GM21390 (cell line): ENCODE measurements at regions not wholly inside any gene's neighbourhood (a gene's known extent, or its start where the extent isn't known, plus 50 kb on each side); places are given as distances from the start of the nearest gene placed in this dataset.
"Not testable (repeated sequence)": the region's sequence is repeated elsewhere in the genome, so short reads cannot be mapped to it uniquely, and the experiment has no call there.

Experiments used
- ATAC-seq: cut with Tn5 transposase; IDR thresholded peaks from one replicate; pipeline ENCODE4 v1.9.1; 2021; ENCODE audit not compliant: unreplicated experiment

- ATAC-seq = no peak
Observed at GRCh38 chr2:7368211-7368610, 451.0 kb downstream of the RNF144A start.

- no peak for ATAC-seq
Observed at GRCh38 chr2:7373156-7373555, 455.9 kb downstream of the RNF144A start.

- no peak for ATAC-seq
Observed at GRCh38 chr2:7375901-7376300, 458.7 kb downstream of the RNF144A start.

- no peak for ATAC-seq
Observed at GRCh38 chr2:7377916-7378569, 460.8 kb downstream of the RNF144A start.

GRCh38 chr2:7378591-7378990, 461.4 kb downstream of the RNF144A start:
- ATAC-seq = no peak

- no peak for ATAC-seq
Observed at GRCh38 chr2:7379799-7380198, 462.6 kb downstream of the RNF144A start.

GRCh38 chr2:7384773-7385349, 467.6 kb downstream of the RNF144A start:
- ATAC-seq = no peak

- not testable (repeated sequence) for ATAC-seq
Observed at GRCh38 chr2:7390311-7390710, 473.1 kb downstream of the RNF144A start.

GRCh38 chr2:7392076-7392787, 475.0 kb downstream of the RNF144A start:
- ATAC-seq = no peak

GRCh38 chr2:7394195-7394594, 477.0 kb downstream of the RNF144A start:
- ATAC-seq = no peak

- no peak for ATAC-seq
Observed at GRCh38 chr2:7400628-7401027, 483.4 kb downstream of the RNF144A start.

GRCh38 chr2:7403092-7403775, 486.0 kb downstream of the RNF144A start:
- ATAC-seq = no peak

- ATAC-seq = no peak
Observed at GRCh38 chr2:7405861-7406715, 488.9 kb downstream of the RNF144A start.

- ATAC-seq = no peak
Observed at GRCh38 chr2:7407001-7407400, 489.8 kb downstream of the RNF144A start.

GRCh38 chr2:7407906-7408680, 490.9 kb downstream of the RNF144A start:
- no peak for ATAC-seq

- ATAC-seq = no peak
Observed at GRCh38 chr2:7411691-7412090, 494.5 kb downstream of the RNF144A start.

GRCh38 chr2:7417845-7418742, 500.9 kb downstream of the RNF144A start:
- no peak for ATAC-seq

GRCh38 chr2:7419186-7419585, 502.0 kb downstream of the RNF144A start:
- no peak for ATAC-seq

GRCh38 chr2:7419814-7420311, 502.7 kb downstream of the RNF144A start:
- no peak for ATAC-seq
